ENCODE measurements at regions not wholly inside any gene's neighbourhood (a gene's known extent, or its start where the extent isn't known, plus 50 kb on each side); places are given as distances from the start of the nearest gene placed in this dataset.

DNA sequence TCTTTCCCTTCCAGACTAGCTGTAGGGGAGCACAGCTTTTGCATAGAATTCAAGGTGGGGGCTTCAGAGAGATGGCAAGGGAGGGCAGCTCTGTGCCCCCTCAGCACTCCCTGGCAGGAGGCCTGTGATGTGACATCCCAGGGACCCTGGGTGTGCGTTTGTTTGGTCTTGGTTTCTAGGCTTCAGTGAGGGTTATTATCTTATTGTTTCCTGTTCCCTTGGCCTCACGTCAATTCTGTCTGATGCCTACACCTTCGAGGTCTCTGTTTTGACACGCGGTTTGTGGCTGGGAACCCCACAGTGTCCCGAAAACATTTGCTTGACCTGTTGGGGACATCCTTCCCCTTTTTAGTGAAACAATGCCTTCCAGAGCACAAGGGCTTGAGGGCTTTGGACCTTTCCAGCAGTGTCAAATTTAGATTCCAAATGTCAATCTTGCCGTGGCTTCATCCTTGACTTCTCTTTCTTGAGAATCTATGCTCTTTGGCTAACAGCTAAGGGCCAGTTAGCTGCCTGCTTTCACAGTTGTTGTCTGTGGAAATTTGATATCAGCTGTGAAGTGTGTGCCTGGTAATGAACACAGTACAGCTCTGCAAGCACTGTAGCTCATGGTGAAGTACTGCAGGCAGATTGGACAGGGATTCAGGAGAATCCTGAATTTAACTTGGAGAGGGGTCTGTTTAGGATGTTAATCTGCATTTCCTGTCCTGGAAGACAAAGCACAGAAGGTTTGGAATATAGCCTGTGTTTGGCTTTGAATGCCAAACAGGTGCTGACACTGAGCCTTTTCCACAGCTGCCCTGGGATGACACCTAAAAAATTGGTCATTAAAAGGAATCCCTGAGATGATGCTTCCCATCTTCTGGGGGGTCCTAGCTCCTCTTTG, 108.2 kb upstream of the CXCR4 start:
- Histone ChIP-seq H3K9ac (ENCODE audit: insufficient read depth in 1 of 2, low read depth in 2 of 2, low read length in 2 of 2) (no peak overlapping the region), H3K79me2 (ENCODE audit: control insufficient read depth, insufficient read depth, low read length) (no peaks in the 10 kb centered on the region), H3K27ac (ENCODE audit: extremely low read depth, low read depth, low read length) (no peak overlapping the region), H3K4me2 (ENCODE audit: insufficient read depth, low read length) (no peak overlapping the region), H2AFZ (ENCODE audit: low read depth, low read length) (no peak overlapping the region), H3K9me1 (ENCODE audit: control insufficient read depth, insufficient read depth, low read length) (no peaks in the 10 kb centered on the region), H3K4me3 (no peak overlapping the region), H3K9me3 (replicated peaks; ENCODE audit: control insufficient read depth, insufficient read depth, low read depth, low read length) (no peaks in the 10 kb centered on the region), H3K4me1 (replicated peaks in 1 of 2; ENCODE audit: control insufficient read depth in 2 of 2, insufficient read depth in 2 of 2, low read length in 2 of 2) (no peaks in the 10 kb centered on the region), H3K36me3 (ENCODE audit: control insufficient read depth, insufficient read depth, low read length) (no peaks in the 10 kb centered on the region), H3K27me3 (ENCODE audit: control insufficient read depth in 2 of 2, insufficient read depth in 2 of 2, low read length in 2 of 2) (no peaks in the 10 kb centered on the region), H4K20me1 (replicated peaks; ENCODE audit: control insufficient read depth, insufficient read depth, low read length) (no peaks in the 10 kb centered on the region)
- POLR2A ChIA-PET, result interaction anchor here (0.6 to 0.7 kb wide), 2 partner anchors 13 to 71 kb away, joined by 3 read pairs; no protein-coding TSS in a partner anchor
- no peak for DNase-seq (ENCODE audit: extremely low read depth in 1 of 4, low spot score in 3 of 4)
- no peak for FAIRE-seq
- CTCF ChIA-PET (ENCODE audit: low intra/inter-chr PET ratio), result no interaction called here
- BruUV-seq (replicated peaks), result no TSS peak
- intact Hi-C loops (cut with micrococcal nuclease), result no loop called here
- ATAC-seq, result no peak
- 0% methylated on average over 7 of the region's 7 CpGs for WGBS (ENCODE audit: insufficient coverage, low coverage, missing lambda C conversion rate)
- in situ Hi-C loops (cut with MboI), result no loop called here
- TF ChIP-seq FOXJ2 (tag; IDR thresholded peaks at IDR 0.05), result no peak
- TF ChIP-seq, protein P1, sequence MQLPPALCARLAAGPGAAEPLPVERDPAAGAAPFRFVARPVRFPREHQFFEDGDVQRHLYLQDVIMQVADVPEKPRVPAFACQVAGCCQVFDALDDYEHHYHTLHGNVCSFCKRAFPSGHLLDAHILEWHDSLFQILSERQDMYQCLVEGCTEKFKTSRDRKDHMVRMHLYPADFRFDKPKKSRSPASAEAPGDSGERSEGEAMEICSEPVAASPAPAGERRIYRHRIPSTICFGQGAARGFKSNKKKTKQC (CRISPR knock-in tag; IDR thresholded peaks at IDR 0.05), result no peak
- TF ChIP-seq RCOR1 (IDR thresholded peaks at IDR 0.05; ENCODE audit: borderline replicate concordance in 1 of 2, low read depth in 2 of 2, low read length in 2 of 2), result no peak
- no peak for TF ChIP-seq TCFL5 (CRISPR knock-in tag; conservative IDR thresholded peaks at IDR 0.05)
- TF ChIP-seq, protein P2, sequence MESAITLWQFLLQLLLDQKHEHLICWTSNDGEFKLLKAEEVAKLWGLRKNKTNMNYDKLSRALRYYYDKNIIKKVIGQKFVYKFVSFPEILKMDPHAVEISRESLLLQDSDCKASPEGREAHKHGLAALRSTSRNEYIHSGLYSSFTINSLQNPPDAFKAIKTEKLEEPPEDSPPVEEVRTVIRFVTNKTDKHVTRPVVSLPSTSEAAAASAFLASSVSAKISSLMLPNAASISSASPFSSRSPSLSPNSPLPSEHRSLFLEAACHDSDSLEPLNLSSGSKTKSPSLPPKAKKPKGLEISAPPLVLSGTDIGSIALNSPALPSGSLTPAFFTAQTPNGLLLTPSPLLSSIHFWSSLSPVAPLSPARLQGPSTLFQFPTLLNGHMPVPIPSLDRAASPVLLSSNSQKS (CRISPR knock-in tag; IDR thresholded peaks at IDR 0.05), result no peak
- TF ChIP-seq, protein P3, sequence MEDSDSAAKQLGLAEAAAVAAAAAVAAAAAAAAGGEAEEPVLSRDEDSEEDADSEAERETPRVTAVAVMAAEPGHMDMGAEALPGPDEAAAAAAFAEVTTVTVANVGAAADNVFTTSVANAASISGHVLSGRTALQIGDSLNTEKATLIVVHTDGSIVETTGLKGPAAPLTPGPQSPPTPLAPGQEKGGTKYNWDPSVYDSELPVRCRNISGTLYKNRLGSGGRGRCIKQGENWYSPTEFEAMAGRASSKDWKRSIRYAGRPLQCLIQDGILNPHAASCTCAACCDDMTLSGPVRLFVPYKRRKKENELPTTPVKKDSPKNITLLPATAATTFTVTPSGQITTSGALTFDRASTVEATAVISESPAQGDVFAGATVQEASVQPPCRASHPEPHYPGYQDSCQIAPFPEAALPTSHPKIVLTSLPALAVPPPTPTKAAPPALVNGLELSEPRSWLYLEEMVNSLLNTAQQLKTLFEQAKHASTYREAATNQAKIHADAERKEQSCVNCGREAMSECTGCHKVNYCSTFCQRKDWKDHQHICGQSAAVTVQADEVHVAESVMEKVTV (CRISPR knock-in tag; IDR thresholded peaks at IDR 0.05), result no peak
- TF ChIP-seq, protein P4, sequence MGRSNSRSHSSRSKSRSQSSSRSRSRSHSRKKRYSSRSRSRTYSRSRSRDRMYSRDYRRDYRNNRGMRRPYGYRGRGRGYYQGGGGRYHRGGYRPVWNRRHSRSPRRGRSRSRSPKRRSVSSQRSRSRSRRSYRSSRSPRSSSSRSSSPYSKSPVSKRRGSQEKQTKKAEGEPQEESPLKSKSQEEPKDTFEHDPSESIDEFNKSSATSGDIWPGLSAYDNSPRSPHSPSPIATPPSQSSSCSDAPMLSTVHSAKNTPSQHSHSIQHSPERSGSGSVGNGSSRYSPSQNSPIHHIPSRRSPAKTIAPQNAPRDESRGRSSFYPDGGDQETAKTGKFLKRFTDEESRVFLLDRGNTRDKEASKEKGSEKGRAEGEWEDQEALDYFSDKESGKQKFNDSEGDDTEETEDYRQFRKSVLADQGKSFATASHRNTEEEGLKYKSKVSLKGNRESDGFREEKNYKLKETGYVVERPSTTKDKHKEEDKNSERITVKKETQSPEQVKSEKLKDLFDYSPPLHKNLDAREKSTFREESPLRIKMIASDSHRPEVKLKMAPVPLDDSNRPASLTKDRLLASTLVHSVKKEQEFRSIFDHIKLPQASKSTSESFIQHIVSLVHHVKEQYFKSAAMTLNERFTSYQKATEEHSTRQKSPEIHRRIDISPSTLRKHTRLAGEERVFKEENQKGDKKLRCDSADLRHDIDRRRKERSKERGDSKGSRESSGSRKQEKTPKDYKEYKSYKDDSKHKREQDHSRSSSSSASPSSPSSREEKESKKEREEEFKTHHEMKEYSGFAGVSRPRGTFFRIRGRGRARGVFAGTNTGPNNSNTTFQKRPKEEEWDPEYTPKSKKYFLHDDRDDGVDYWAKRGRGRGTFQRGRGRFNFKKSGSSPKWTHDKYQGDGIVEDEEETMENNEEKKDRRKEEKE (IDR thresholded peaks at IDR 0.05; ENCODE audit: borderline replicate concordance in 1 of 2, control insufficient read depth in 1 of 2, low read depth in 2 of 2, low read length in 1 of 2), result no peak
- TF ChIP-seq ZNF561 (CRISPR knock-in tag; conservative IDR thresholded peaks at IDR 0.05), result no peak
